ENCODE measurements at regions not wholly inside any gene's neighbourhood (a gene's known extent, or its start where the extent isn't known, plus 50 kb on each side); places are given as distances from the start of the nearest gene placed in this dataset.

- DNase-seq = no peak
Observed at GRCh38 chr1:208516780-208517179, 272.6 kb upstream of the PLXNA2 start.

- DNase-seq = peak in 1 of 14 donors; percentile 77
Observed at GRCh38 chr1:208520438-208521099, 276.4 kb upstream of the PLXNA2 start.

DNA sequence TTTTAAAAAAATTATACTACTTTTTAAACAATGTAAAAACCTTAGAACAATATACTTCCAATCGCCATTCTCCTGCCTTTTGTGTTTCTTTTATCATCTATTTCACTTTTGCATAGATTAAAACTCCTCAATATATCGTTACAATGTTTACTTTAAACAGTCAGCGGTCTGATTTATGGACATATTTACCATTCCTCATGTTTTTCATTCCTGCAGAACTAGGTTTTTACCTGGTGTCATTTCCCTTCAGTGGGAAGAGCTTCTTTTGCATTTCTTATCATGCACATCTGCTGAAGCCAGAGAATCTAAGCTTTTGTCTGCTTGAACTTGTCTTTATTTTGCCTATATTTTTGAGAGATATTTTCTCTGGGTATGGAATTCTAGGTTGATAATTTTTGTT lies 277.4 kb upstream of the PLXNA2 start:
- DNase-seq = no peak

- no peak for DNase-seq
Observed at GRCh38 chr1:208523007-208523406, 278.8 kb upstream of the PLXNA2 start.

GRCh38 chr1:208524376-208524775 lies 280.2 kb upstream of the PLXNA2 start:
- DNase-seq = no peak

- no peak for DNase-seq
Observed at GRCh38 chr1:208524925-208525324, 280.7 kb upstream of the PLXNA2 start.

- DNase-seq = no peak
Observed at GRCh38 chr1:208525417-208525816, 281.2 kb upstream of the PLXNA2 start.

DNA sequence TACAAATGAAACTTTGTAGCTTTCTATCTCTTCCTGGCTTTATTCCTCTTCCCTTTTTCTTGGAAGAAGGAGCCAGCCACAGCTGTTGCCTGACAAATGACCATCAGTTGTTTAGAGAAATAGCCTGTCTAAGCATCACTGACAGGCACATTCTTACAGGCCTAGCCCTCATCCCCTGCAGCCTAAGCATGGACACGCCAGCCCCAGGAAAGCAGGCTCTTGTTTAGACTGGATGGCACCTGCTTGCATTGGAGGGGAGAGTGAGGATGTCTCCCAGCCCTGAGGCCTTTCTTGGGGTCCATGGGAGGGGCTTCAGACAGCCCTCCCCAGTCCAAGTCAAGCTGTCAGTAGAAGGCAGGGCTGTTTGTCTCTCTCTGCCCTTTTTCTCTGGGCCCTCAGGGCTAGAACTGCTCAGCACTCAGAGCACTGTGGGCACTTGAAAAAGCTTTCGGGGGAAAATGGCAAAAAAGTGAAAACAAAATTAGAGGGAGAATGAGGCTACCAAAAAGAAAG lies 282.5 kb upstream of the PLXNA2 start:
- DNase-seq = no peak

GRCh38 chr1:208527156-208527555 lies 283.0 kb upstream of the PLXNA2 start:
- no peak for DNase-seq

GRCh38 chr1:208528578-208529240 lies 284.5 kb upstream of the PLXNA2 start:
- DNase-seq = peak in 1 of 14 donors; percentile 2

GRCh38 chr1:208531003-208531750 lies 287.0 kb upstream of the PLXNA2 start:
- DNase-seq = no peak

- peak in 1 of 14 donors; percentile 73 for DNase-seq
Observed at GRCh38 chr1:208533746-208534598, 289.8 kb upstream of the PLXNA2 start.

- peak in 3 of 14 donors; percentile 18 to 92 (median 22) for DNase-seq
Observed at GRCh38 chr1:208534599-208534897, 290.4 kb upstream of the PLXNA2 start.

GRCh38 chr1:208534979-208535378 lies 290.8 kb upstream of the PLXNA2 start:
- no peak for DNase-seq

GRCh38 chr1:208535511-208535910 lies 291.3 kb upstream of the PLXNA2 start:
- DNase-seq = no peak

DNA sequence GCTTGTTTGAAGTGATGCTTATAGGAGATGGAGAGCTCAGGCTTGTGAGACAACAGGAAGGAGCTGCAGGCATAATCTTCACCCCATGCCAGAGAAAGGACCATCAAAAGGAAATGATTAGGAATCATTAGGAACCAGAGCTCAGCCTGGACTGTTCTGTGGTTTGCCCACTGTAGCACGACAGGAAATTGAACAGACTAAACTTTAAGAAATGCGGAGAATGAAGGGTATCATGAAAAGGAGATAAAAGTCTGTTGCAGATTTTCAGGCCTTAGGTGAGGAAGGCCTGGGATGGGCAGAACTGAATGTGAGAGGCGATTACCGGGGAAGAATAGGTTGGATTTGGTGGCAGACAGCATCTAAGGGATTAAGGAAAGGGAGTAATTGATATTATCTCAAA lies 292.0 kb upstream of the PLXNA2 start:
- no peak for DNase-seq

- no peak for DNase-seq
Observed at GRCh38 chr1:208537198-208537597, 293.0 kb upstream of the PLXNA2 start.

GRCh38 chr1:208538078-208538477 lies 293.9 kb upstream of the PLXNA2 start:
- no peak for DNase-seq

- no peak for DNase-seq
Observed at GRCh38 chr1:208538587-208538986, 294.4 kb upstream of the PLXNA2 start.

GRCh38 chr1:208540724-208541123 lies 296.5 kb upstream of the PLXNA2 start:
- DNase-seq = peak in 1 of 14 donors; percentile 25

DNA sequence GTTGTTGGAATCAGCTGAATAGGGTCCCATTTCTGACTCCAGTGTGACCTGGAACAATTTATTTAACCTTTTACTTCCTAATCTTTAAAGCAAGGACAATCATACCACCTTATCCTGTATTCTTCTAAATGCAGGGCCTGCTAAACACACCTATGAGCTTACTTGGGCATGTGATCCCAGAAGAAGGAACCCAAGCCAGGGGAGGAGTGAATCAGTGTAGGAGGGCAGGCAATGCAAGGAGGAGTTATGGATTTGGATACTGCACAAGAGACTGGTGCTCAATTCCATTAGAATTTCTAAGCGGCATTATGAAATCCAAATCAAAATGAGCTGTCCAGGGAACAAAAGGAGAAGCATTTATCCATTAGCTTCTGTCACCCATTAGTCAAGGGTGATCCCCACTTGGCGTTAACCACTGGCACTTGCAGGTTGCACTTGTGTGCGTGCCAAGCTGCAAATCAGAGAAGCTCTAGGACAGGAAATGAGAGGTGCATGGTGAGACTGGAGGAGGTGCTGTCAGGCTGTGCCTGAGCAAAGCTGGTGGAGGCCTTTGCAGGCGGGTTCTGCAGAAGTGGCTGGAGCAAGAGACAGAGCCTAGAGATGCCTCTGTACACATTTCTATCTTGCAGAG lies 297.2 kb upstream of the PLXNA2 start:
- DNase-seq = peak in 1 of 14 donors; percentile 47

- DNase-seq = no peak
Observed at GRCh38 chr1:208542309-208542708, 298.1 kb upstream of the PLXNA2 start.
